HL-60 (cell line): ENCODE measurements at regions not wholly inside any gene's neighbourhood (a gene's known extent, or its start where the extent isn't known, plus 50 kb on each side); places are given as distances from the start of the nearest gene placed in this dataset.
"Not testable (repeated sequence)": the region's sequence is repeated elsewhere in the genome, so short reads cannot be mapped to it uniquely, and the experiment has no call there.

Source experiments
- DNase-seq, 2 experiments: peaks; one replicate each; pipeline ENCODE4 v3.0.0-alpha.2; 2010 to 2020; ENCODE audit warnings: low read depth in 1 of 2, low spot score in 1 of 2
- H3K27ac ChIP-seq: fragments of 250-450 bp; sonication (Bioruptor Pico); replicated peaks from 2 replicates; pipeline ENCODE4 v1.5.1; 2020; ENCODE audit warnings: mild to moderate bottlenecking, moderate library complexity
- H3K27me3 ChIP-seq: fragments of 250-450 bp; sonication (Bioruptor Pico); 2 replicates; pipeline ENCODE4 v1.5.1; 2021; ENCODE audit warnings: mild to moderate bottlenecking, moderate library complexity; ENCODE audit not compliant: insufficient read depth, poor library complexity, severe bottlenecking
- H3K4me3 ChIP-seq: replicated peaks from 2 replicates; pipeline ENCODE4 v1.5.1; 2011; ENCODE audit warnings: mild to moderate bottlenecking, control low read depth, low read length; ENCODE audit not compliant: insufficient read depth
- GABPA ChIP-seq: IDR thresholded peaks from 2 replicates; pipeline ENCODE4 v1.6.1; 2012; ENCODE audit warnings: low read depth
- POLR2AphosphoS5 ChIP-seq: IDR thresholded peaks from 2 replicates; pipeline ENCODE4 v1.6.1; 2012; ENCODE audit warnings: low read depth
- SPI1 ChIP-seq: IDR thresholded peaks from 2 replicates; pipeline ENCODE4 v1.6.1; 2012; ENCODE audit warnings: low read depth, mild to moderate bottlenecking, borderline replicate concordance
- TF ChIP-seq, protein P1 (sequence below): IDR thresholded peaks from 2 replicates; pipeline ENCODE4 v1.6.1; 2012; ENCODE audit warnings: low read depth; ENCODE audit not compliant: insufficient replicate concordance
- TF ChIP-seq, protein P2 (sequence below): IDR thresholded peaks from one replicate; pipeline ENCODE4 v1.5.1; 2011; ENCODE audit warnings: low read length, control low read depth, inconsistent platforms; ENCODE audit not compliant: insufficient read depth

DNA sequence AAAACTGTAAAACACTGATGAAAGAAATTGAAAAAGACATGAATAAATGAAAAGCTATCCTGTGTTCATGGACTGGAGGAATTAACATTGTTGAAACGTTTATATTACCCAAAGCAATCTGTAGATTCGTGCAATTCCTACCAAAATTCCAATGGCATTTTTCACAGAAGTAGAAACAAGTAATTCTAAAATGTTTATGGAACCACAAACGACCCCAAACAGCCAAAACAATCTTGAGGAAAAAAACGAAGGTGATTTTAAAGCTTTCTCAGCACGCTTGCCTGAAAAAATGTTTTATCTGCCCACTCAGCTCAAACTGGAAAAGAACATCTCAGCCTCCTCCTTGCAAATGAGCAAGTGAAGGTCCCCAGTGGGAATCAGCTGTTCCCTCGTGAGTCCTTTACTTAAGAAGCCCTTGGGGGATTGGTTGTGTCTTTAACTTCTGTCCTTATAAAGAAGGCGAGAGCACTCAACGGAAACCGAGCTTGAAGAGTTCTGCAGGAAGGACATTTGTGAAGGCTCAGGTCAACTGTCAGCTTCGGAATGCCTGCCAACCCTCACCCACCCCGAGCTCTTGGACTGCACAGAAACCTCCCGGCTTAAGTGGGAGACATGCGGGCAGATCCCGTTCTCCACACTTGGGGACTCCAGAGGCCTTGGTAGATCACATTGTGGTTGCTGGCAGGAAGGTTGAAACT is 256.0 kb upstream of the IRS2 start:
- TF ChIP-seq SPI1 (no peak), GABPA (no peak)
- TF ChIP-seq, protein P1, sequence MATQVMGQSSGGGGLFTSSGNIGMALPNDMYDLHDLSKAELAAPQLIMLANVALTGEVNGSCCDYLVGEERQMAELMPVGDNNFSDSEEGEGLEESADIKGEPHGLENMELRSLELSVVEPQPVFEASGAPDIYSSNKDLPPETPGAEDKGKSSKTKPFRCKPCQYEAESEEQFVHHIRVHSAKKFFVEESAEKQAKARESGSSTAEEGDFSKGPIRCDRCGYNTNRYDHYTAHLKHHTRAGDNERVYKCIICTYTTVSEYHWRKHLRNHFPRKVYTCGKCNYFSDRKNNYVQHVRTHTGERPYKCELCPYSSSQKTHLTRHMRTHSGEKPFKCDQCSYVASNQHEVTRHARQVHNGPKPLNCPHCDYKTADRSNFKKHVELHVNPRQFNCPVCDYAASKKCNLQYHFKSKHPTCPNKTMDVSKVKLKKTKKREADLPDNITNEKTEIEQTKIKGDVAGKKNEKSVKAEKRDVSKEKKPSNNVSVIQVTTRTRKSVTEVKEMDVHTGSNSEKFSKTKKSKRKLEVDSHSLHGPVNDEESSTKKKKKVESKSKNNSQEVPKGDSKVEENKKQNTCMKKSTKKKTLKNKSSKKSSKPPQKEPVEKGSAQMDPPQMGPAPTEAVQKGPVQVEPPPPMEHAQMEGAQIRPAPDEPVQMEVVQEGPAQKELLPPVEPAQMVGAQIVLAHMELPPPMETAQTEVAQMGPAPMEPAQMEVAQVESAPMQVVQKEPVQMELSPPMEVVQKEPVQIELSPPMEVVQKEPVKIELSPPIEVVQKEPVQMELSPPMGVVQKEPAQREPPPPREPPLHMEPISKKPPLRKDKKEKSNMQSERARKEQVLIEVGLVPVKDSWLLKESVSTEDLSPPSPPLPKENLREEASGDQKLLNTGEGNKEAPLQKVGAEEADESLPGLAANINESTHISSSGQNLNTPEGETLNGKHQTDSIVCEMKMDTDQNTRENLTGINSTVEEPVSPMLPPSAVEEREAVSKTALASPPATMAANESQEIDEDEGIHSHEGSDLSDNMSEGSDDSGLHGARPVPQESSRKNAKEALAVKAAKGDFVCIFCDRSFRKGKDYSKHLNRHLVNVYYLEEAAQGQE: no peak
- TF ChIP-seq, protein P2, sequence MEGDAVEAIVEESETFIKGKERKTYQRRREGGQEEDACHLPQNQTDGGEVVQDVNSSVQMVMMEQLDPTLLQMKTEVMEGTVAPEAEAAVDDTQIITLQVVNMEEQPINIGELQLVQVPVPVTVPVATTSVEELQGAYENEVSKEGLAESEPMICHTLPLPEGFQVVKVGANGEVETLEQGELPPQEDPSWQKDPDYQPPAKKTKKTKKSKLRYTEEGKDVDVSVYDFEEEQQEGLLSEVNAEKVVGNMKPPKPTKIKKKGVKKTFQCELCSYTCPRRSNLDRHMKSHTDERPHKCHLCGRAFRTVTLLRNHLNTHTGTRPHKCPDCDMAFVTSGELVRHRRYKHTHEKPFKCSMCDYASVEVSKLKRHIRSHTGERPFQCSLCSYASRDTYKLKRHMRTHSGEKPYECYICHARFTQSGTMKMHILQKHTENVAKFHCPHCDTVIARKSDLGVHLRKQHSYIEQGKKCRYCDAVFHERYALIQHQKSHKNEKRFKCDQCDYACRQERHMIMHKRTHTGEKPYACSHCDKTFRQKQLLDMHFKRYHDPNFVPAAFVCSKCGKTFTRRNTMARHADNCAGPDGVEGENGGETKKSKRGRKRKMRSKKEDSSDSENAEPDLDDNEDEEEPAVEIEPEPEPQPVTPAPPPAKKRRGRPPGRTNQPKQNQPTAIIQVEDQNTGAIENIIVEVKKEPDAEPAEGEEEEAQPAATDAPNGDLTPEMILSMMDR: no peak
- Histone ChIP-seq H3K27me3 (no peaks in the 10 kb centered on the region), H3K4me3 (no peak overlapping the region), H3K27ac (no peak overlapping the region)
- DNase-seq: no peak

DNA sequence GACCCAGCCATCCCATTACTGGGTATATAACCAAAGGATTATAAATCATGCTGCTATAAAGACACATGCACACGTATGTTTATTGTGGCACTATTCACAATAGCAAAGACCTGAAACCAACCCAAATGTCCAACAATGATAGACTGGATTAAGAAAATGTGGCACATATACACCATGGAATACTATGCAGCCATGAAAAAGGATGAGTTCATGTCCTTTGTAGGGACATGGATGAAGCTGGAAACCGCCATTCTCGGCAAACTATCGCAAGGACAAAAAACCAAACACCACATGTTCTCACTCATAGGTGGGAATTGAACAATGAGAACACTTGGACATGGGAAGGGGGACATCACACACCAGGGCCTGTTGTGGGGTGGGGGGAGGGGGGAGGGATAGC is 255.3 kb upstream of the IRS2 start:
- H3K27ac ChIP-seq, DNase-seq, H3K4me3 ChIP-seq, H3K27me3 ChIP-seq: not testable (repeated sequence)

DNA sequence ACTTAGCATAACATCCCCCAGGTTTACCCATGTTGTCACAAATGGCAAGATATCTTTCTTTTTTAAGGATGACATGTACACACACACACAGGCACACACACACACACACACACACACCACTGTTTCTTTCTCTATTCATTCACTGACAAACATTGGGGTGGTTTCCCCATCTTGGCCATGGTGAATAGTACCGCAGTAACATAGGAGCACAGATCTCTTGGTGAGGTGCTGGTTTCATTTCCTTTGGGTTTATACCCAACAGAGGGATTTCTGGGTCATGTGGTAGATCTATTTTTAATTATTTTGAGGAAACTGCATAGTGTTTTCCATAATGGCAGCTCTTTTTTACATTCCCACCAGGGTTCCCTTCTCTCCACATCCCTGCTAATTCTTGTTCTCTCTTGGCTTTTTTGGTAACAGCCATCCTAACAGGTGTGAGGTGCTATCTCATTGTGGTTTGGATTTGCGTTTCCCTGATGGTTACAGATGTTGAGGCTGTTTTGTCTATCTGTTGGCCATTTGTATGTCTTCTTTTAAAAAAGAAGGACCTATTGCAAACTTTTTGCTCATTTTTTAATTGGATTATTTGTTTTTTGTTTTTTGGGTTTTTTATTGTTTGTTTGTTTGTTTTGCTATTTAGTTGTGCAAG is 251.7 kb upstream of the IRS2 start:
- no peak for TF ChIP-seq POLR2AphosphoS5
- TF ChIP-seq, protein P1: no peak
- no peak overlapping the region for H3K27ac ChIP-seq
- no peak overlapping the region for H3K4me3 ChIP-seq
- DNase-seq: no peak
- no peaks in the 10 kb centered on the region for H3K27me3 ChIP-seq

DNA sequence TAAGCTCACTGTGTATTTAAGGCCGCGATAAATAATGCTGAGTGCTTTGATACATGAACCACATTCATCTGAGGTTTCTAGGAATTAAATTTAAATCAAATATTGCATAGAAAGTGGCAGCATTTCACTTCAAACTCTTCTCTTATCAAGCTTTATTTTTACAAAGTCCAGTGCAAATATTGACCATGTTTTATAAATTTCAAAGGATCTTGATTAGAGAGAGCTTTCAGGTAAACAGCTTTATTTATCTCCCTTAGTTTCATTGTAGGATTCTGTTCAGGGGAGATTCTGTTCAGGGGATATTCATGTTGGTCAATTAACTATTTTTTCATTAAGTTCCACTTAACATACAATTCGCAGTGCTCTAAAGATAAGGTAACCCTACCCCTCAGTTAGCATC is 249.7 kb upstream of the IRS2 start:
- TF ChIP-seq POLR2AphosphoS5: no peak
- TF ChIP-seq, protein P2: no peak
- TF ChIP-seq GABPA: no peak
- TF ChIP-seq SPI1: no peak
- TF ChIP-seq, protein P1: no peak
- no peak for DNase-seq
- no peaks in the 10 kb centered on the region for H3K27me3 ChIP-seq
- no peak overlapping the region for H3K4me3 ChIP-seq
- no peak overlapping the region for H3K27ac ChIP-seq
